ENCODE measurements at regions not wholly inside any gene's neighbourhood (a gene's known extent, or its start where the extent isn't known, plus 50 kb on each side); places are given as distances from the start of the nearest gene placed in this dataset.

DNA sequence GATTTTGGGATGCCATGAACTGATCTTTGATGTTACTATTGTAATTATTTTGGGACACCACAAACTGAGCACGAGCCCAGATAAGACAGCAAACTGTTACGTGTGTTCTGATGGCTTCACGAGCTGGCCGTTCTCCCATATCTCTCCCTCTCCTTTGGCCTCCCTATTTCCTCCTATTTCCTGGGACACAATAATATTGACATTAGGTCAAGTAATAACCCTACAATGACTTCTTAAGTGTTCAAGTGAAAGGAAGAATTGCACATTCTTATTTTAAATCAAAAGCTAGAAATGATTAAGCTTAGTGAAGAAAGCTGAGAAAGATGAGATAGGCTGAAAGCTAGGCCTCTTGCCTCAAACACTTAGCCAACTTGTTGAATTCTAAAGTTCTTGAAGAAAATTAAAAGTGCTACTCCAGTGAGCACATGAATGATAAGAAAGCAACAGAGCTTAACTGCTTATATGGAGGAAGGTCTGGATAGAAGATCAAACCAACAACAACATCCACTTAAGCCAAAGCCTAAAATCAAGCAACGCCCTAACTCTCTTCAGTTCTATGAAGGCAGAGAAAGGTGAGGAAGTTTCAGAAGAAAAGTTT, 247.1 kb downstream of the LRRC70 start:
- TF ChIP-seq, protein P1, sequence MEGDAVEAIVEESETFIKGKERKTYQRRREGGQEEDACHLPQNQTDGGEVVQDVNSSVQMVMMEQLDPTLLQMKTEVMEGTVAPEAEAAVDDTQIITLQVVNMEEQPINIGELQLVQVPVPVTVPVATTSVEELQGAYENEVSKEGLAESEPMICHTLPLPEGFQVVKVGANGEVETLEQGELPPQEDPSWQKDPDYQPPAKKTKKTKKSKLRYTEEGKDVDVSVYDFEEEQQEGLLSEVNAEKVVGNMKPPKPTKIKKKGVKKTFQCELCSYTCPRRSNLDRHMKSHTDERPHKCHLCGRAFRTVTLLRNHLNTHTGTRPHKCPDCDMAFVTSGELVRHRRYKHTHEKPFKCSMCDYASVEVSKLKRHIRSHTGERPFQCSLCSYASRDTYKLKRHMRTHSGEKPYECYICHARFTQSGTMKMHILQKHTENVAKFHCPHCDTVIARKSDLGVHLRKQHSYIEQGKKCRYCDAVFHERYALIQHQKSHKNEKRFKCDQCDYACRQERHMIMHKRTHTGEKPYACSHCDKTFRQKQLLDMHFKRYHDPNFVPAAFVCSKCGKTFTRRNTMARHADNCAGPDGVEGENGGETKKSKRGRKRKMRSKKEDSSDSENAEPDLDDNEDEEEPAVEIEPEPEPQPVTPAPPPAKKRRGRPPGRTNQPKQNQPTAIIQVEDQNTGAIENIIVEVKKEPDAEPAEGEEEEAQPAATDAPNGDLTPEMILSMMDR (IDR thresholded peaks at IDR 0.05), result no peak
- no peak for TF ChIP-seq POLR2A (IDR thresholded peaks at IDR 0.05)

Measured in lower leg skin (tissue), 3 donors.